Fibroblast of mammary gland (primary cell): ENCODE measurements at regions not wholly inside any gene's neighbourhood (a gene's known extent, or its start where the extent isn't known, plus 50 kb on each side); places are given as distances from the start of the nearest gene placed in this dataset.
A peak's percentile ranks its signal among the peaks of the same experiment; 100 is the strongest.

Experiments used
- DNase-seq: peaks from one replicate; pipeline ENCODE4 v3.0.0-alpha.2; 2010; ENCODE audit warnings: low read depth
- H3K4me3 ChIP-seq: 2 replicates; pipeline ENCODE4 v1.5.1; 2011; ENCODE audit warnings: low read depth, mild to moderate bottlenecking, low read length, moderate library complexity; ENCODE audit not compliant: control insufficient read depth
- CTCF ChIP-seq: conservative IDR thresholded peaks from 2 replicates; pipeline ENCODE4 v1.5.1; 2011; ENCODE audit warnings: low read depth, low read length, inconsistent platforms; ENCODE audit not compliant: control insufficient read depth, insufficient read depth

- no peak overlapping the region for H3K4me3 ChIP-seq
- DNase-seq, result no peak
- TF ChIP-seq CTCF, result no peak
These were observed 513.6 kb upstream of the DPH6 start for GRCh38 chr15:36059596-36059995.

GRCh38 chr15:36062357-36062756, 516.4 kb upstream of the DPH6 start:
- H3K4me3 ChIP-seq, result no peak overlapping the region
- DNase-seq, result no peak
- no peak for TF ChIP-seq CTCF

GRCh38 chr15:36066757-36067156, 512.7 kb upstream of the CDIN1 start:
- no peak overlapping the region for H3K4me3 ChIP-seq
- no peak for DNase-seq
- no peak for TF ChIP-seq CTCF

GRCh38 chr15:36067483-36068274, 511.7 kb upstream of the CDIN1 start:
- no peak overlapping the region for H3K4me3 ChIP-seq
- TF ChIP-seq CTCF, result no peak
- no peak for DNase-seq

GRCh38 chr15:36075333-36075732, 504.1 kb upstream of the CDIN1 start:
- TF ChIP-seq CTCF, result no peak
- DNase-seq, result peak; percentile 42
- H3K4me3 ChIP-seq, result no peak overlapping the region

GRCh38 chr15:36079021-36079420, 500.4 kb upstream of the CDIN1 start:
- no peak for TF ChIP-seq CTCF
- DNase-seq, result no peak
- no peak overlapping the region for H3K4me3 ChIP-seq
